Activated B cell treated with CpG ODN at 0.5 μM for 24 hours (primary cell): ENCODE measurements at regions not wholly inside any gene's neighbourhood (a gene's known extent, or its start where the extent isn't known, plus 50 kb on each side); places are given as distances from the start of the nearest gene placed in this dataset.

Experiments used
- ATAC-seq: fragments of 200-7000 bp; cut with Tn5 transposase; one replicate; pipeline ENCODE4 v1.10.0; 2021; ENCODE audit warnings: low read depth, mild to moderate bottlenecking, moderate library complexity
- CTCF ChIA-PET: fragments of 350-600 bp; sonication (Branson Sonifier 250); formaldehyde crosslinking; loops from one replicate; lab custom pipeline; 2021; ENCODE audit warnings: antibody characterized with exemption; lab: Charles Lee
- POLR2A ChIA-PET: fragments of 350-600 bp; sonication (Branson Sonifier 250); formaldehyde crosslinking; loops from one replicate; lab custom pipeline; 2021; ENCODE audit warnings: antibody characterized with exemption; lab: Charles Lee
- DNase-seq: peaks from one replicate; pipeline ENCODE4 v3.0.0; 2022
- H3K27ac Mint-ChIP-seq: one replicate; pipeline ENCODE4 v1.8.0; 2020; ENCODE audit warnings: mixed read lengths
- H3K27me3 Mint-ChIP-seq: one replicate; pipeline ENCODE4 v1.8.0; 2021; ENCODE audit warnings: mixed read lengths
- H3K36me3 Mint-ChIP-seq: one replicate; pipeline ENCODE4 v1.8.0; 2021; ENCODE audit warnings: low read depth, mixed read lengths
- H3K4me1 Mint-ChIP-seq: one replicate; pipeline ENCODE4 v1.8.0; 2021; ENCODE audit warnings: mixed read lengths
- H3K4me3 Mint-ChIP-seq: one replicate; pipeline ENCODE4 v1.8.0; 2020; ENCODE audit warnings: mild to moderate bottlenecking, mixed read lengths
- H3K9me3 Mint-ChIP-seq: one replicate; pipeline ENCODE4 v1.8.0; 2020; ENCODE audit warnings: mixed read lengths
- intact Hi-C: fragments of 100-400 bp; cut with micrococcal nuclease; formaldehyde crosslinking; loops from one replicate; pipeline ENCODE4 v1.15.1; 2024
- TF ChIP-seq, protein P1 (sequence below): fragments of 200-600 bp; IDR thresholded peaks from one replicate; pipeline ENCODE4 v1.8.0; 2022; ENCODE audit warnings: antibody characterized with exemption, mild to moderate bottlenecking

DNA sequence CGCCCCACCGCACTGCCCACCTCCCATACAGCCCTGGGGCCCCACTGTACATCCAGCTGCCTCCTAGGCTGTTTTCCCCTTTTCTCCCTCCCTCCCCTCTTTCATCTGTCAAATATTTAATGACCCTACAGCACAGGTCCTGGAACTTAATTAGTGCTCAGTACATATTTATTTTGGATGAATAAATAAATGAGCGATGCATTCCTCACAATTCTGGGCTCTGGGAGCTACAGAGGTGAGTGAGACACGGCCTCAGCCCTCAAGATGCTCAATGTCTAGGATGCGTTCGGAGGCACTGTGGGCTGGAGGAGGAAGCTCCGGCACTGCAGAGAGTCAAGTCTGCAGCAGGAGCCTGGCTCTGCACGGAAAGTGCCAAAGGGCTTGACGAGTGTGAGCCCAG lies 175.0 kb downstream of the FAM43A start:
- DNase-seq (no peak), ATAC-seq (no peak)
- no peaks in the 10 kb centered on the region for H3K9me3 Mint-ChIP-seq
- H3K4me1 Mint-ChIP-seq, result peaks cover 14% of the 10 kb centered on the region
- H3K36me3 Mint-ChIP-seq, result no peaks in the 10 kb centered on the region
- H3K27ac Mint-ChIP-seq, result no peak overlapping the region
- CTCF ChIA-PET, result no interaction called here
- intact Hi-C loops, result no loop called here
- TF ChIP-seq, protein P1, sequence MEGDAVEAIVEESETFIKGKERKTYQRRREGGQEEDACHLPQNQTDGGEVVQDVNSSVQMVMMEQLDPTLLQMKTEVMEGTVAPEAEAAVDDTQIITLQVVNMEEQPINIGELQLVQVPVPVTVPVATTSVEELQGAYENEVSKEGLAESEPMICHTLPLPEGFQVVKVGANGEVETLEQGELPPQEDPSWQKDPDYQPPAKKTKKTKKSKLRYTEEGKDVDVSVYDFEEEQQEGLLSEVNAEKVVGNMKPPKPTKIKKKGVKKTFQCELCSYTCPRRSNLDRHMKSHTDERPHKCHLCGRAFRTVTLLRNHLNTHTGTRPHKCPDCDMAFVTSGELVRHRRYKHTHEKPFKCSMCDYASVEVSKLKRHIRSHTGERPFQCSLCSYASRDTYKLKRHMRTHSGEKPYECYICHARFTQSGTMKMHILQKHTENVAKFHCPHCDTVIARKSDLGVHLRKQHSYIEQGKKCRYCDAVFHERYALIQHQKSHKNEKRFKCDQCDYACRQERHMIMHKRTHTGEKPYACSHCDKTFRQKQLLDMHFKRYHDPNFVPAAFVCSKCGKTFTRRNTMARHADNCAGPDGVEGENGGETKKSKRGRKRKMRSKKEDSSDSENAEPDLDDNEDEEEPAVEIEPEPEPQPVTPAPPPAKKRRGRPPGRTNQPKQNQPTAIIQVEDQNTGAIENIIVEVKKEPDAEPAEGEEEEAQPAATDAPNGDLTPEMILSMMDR, result no peak
- H3K27me3 Mint-ChIP-seq, result peaks cover 2% of the 10 kb centered on the region
- POLR2A ChIA-PET, result no interaction called here
- H3K4me3 Mint-ChIP-seq, result no peak overlapping the region

DNA sequence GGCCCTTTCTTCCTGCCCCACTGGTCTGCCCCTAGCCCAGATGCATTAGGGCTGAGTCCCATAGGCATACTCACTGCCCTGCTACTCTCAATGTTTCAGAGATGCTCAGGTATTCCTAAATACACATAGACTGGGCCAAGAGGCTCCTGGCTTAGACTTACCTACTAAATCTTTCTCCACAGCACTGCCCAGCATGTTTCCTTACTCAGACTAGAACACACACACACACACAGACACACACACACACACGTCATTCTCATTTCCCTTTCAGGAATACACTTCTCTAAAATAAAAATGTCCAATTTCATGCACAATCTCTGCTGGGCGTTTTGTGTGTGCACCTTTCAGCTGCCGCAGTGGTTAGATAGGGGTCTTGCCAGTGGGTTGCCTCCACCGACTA lies 175.7 kb downstream of the FAM43A start:
- ATAC-seq (peak; percentile 18), DNase-seq (no peak)
- ChIA-PET POLR2A (no interaction called here), CTCF (interaction anchor here (1.1 to 1.2 kb wide), 3 partner anchors 9 to 179 kb away, joined by 3 to 4 read pairs (median 4); no protein-coding TSS in a partner anchor)
- Mint-ChIP-seq H3K4me3 (no peak overlapping the region), H3K9me3 (no peaks in the 10 kb centered on the region), H3K27ac (no peak overlapping the region), H3K36me3 (no peaks in the 10 kb centered on the region), H3K27me3 (peaks cover 2% of the 10 kb centered on the region), H3K4me1 (peaks cover 16% of the 10 kb centered on the region)
- intact Hi-C loops, result no loop called here
- TF ChIP-seq, protein P1, result no peak

DNA sequence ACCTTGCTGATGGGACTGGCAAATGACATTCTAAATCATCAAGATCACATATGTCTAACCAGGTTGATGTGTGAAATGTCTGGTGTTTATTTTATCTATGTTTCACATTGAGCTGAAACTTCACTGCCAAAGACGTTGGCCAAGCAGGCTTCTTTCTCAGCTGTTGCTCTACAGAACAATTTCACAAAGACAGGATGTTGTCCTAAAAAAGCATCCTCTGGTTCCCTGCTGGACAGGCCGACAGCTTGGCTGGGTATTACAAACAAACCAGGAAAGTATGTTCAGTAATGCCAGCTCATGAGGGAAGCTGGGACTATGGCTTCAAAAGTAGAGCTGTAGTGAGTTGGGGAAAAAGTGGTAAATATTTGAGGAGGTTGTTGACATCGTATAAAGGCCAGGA lies 179.4 kb downstream of the FAM43A start:
- no peaks in the 10 kb centered on the region for H3K36me3 Mint-ChIP-seq
- peaks cover 16% of the 10 kb centered on the region for H3K4me1 Mint-ChIP-seq
- DNase-seq, result no peak
- intact Hi-C loops, result no loop called here
- POLR2A ChIA-PET, result no interaction called here
- H3K27me3 Mint-ChIP-seq, result peaks cover 2% of the 10 kb centered on the region
- H3K9me3 Mint-ChIP-seq, result no peaks in the 10 kb centered on the region
- TF ChIP-seq, protein P1, result no peak
- no peak overlapping the region for H3K27ac Mint-ChIP-seq
- no peak overlapping the region for H3K4me3 Mint-ChIP-seq
- CTCF ChIA-PET, result no interaction called here
- no peak for ATAC-seq

DNA sequence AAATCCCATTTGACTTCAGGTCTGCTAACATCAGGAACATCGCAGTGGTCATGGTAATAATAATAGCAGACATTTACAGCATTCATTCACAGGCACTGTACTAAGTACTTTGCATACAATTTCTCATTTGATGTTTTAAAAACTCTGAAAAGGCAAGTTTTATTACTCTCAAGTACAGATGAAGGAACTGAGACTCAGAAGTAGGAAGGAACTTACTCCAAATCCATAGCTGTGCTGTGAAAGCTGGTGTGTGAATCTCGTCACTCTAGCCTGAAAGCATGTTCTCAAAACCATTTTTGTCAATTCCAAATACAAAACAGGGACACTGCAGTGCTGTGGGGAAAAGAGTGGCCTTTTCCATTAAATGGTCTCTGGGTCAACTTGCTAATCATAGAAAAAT lies 179.9 kb downstream of the FAM43A start:
- H3K27me3 Mint-ChIP-seq, result peaks cover 2% of the 10 kb centered on the region
- ChIA-PET POLR2A (no interaction called here), CTCF (no interaction called here)
- TF ChIP-seq, protein P1, result no peak
- DNase-seq, result no peak
- ATAC-seq, result no peak
- no peak overlapping the region for H3K27ac Mint-ChIP-seq
- H3K4me3 Mint-ChIP-seq, result no peak overlapping the region
- H3K36me3 Mint-ChIP-seq, result no peaks in the 10 kb centered on the region
- peaks cover 16% of the 10 kb centered on the region for H3K4me1 Mint-ChIP-seq
- no peaks in the 10 kb centered on the region for H3K9me3 Mint-ChIP-seq
- intact Hi-C loops, result no loop called here

DNA sequence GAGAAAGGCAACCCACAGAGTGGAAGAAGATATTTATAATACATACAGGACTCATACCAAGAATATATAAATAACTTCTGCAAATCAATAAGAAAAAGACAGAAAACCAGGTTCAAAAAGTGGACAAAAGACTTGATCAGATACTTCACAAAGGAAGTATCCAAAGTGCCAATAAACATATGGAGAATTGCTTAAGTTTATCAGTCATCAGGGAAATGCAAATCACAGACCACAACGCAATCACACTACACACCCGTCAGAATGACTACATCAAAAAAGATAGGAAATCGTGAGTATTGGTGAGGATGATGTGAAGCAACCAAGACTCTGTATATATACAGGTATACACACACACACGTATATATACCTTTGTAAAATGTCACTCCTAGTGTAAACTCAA lies 180.6 kb downstream of the FAM43A start:
- no peak overlapping the region for H3K4me3 Mint-ChIP-seq
- ATAC-seq, result no peak

More for the DNA sequence above, 180.6 kb downstream of the FAM43A start:
- Mint-ChIP-seq H3K36me3 (no peaks in the 10 kb centered on the region), H3K9me3 (no peaks in the 10 kb centered on the region), H3K27ac (no peak overlapping the region), H3K4me1 (peaks cover 18% of the 10 kb centered on the region), H3K27me3 (peaks cover 2% of the 10 kb centered on the region)
- intact Hi-C loops, result no loop called here
- CTCF ChIA-PET, result no interaction called here
- POLR2A ChIA-PET, result no interaction called here
- no peak for DNase-seq
- TF ChIP-seq, protein P1, result no peak
